Vagina (tissue), 2 donors: ENCODE measurements at regions not wholly inside any gene's neighbourhood (a gene's known extent, or its start where the extent isn't known, plus 50 kb on each side); places are given as distances from the start of the nearest gene placed in this dataset.

Source experiments
- DNase-seq, 2 donors: peaks; one replicate each; pipeline ENCODE4 v3.0.0-alpha.2; 2017; ENCODE audit errors: extremely low spot score in 2 of 2
- H3K27ac ChIP-seq: fragments of 200-600 bp; sonication (generic); one replicate; pipeline ENCODE4 v1.5.1; 2019
- H3K27me3 ChIP-seq: fragments of 200-600 bp; sonication (generic); one replicate; pipeline ENCODE4 v1.5.1; 2019
- H3K36me3 ChIP-seq, 2 donors: fragments of 200-600 bp; sonication (generic); one replicate each; pipeline ENCODE4 v1.5.1; 2017 to 2019
- H3K4me1 ChIP-seq: fragments of 200-600 bp; sonication (generic); one replicate; pipeline ENCODE4 v1.5.1; 2019
- H3K4me3 ChIP-seq, 2 donors: fragments of 200-600 bp; sonication (generic); 1 replicate in 1 of 2; 2 replicates in 1 of 2; pipeline ENCODE4 v1.5.1; 2016 to 2019
- H3K9me3 ChIP-seq: fragments of 200-600 bp; sonication (generic); one replicate; pipeline ENCODE4 v1.5.1; 2019
- CTCF ChIP-seq, 3 experiments: fragments of 450-650 bp in 2 of 3; fragments of 200-600 bp in 1 of 3; sonication (generic) in 1 of 3; IDR thresholded peaks; one replicate each; pipeline ENCODE4 v1.5.1; 2017 to 2019; ENCODE audit warnings: antibody characterized with exemption in 3 of 3, mild to moderate bottlenecking in 2 of 3, moderate library complexity in 2 of 3
- POLR2A ChIP-seq, 2 donors: fragments of 450-650 bp; IDR thresholded peaks; one replicate each; pipeline ENCODE4 v1.6.1; 2017; ENCODE audit warnings: antibody characterized with exemption in 2 of 2, mild to moderate bottlenecking in 2 of 2, moderate library complexity in 2 of 2
- POLR2AphosphoS5 ChIP-seq, 2 donors: sonication (generic); formaldehyde crosslinking; IDR thresholded peaks; one replicate each; pipeline ENCODE4 v1.9.0; 2017; ENCODE audit warnings: antibody characterized with exemption in 2 of 2, mild to moderate bottlenecking in 2 of 2, low read depth in 1 of 2; ENCODE audit not compliant: insufficient read depth in 1 of 2
- intact Hi-C: fragments of 100-400 bp; cut with DNase I; formaldehyde crosslinking; loops from one replicate; pipeline ENCODE4 v1.15.1; 2023

DNA sequence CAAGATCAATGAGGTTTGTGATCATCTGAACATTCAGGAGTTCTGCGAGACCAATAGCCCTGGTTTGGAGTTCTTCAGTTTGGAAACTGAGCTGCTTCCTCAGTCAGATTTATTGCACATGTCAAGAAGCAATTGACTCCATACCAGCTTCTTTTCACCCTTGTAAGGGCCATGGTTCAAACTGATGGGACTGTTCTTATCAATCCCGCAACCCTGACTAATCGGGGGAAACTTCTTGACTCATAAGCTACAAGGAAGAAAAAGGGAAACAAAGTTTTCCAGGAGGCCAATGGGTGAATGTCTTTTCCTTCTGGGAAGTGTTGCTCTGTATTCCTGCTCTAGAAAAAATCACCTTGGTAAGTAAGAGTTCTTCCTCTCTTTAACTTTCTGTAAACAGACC is 187.9 kb downstream of the MIS18A start:
- Histone ChIP-seq H3K27me3 (no peaks in the 10 kb centered on the region), H3K4me3 (no peak overlapping the region), H3K36me3 (no peaks in the 10 kb centered on the region), H3K9me3 (no peaks in the 10 kb centered on the region), H3K27ac (no peak overlapping the region), H3K4me1 (no peaks in the 10 kb centered on the region)
- intact Hi-C loops = no loop called here
- peak in 1 of 2 donors; percentile 4 for DNase-seq
- TF ChIP-seq CTCF (IDR thresholded peaks at IDR 0.05) (no peak), POLR2AphosphoS5 (IDR thresholded peaks at IDR 0.05; ENCODE audit: insufficient read depth in 1 of 2, low read depth in 1 of 2) (no peak), POLR2A (IDR thresholded peaks at IDR 0.05) (no peak)

DNA sequence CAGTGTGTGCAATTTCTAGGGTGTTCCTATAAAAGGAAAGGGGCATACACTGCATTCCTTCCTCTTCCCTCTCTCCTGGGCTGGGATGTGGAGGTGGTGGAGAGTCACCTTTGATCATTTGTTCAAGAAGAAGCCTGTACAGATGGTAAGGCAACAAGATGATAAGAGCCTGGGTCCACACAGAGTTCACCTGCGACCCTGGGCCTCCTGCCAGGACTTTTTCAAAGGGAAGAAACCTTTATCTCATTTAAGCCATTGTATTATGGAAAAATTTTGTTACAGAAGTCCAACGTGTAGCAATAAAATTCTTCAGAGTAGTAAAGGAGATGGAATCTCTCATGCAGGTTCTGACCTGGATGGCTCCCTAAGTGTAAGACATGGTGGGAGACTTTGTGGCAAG is 189.1 kb downstream of the MIS18A start:
- intact Hi-C loops = no loop called here
- no peak for DNase-seq
- TF ChIP-seq CTCF (IDR thresholded peaks at IDR 0.05) = no peak
- no peak for TF ChIP-seq POLR2AphosphoS5 (IDR thresholded peaks at IDR 0.05; ENCODE audit: insufficient read depth in 1 of 2, low read depth in 1 of 2)
- no peak for TF ChIP-seq POLR2A (IDR thresholded peaks at IDR 0.05)
- H3K4me1 ChIP-seq = no peaks in the 10 kb centered on the region
- no peak overlapping the region for H3K27ac ChIP-seq
- H3K9me3 ChIP-seq = no peaks in the 10 kb centered on the region
- H3K27me3 ChIP-seq = no peaks in the 10 kb centered on the region
- no peaks in the 10 kb centered on the region for H3K36me3 ChIP-seq
- no peak overlapping the region for H3K4me3 ChIP-seq

- DNase-seq = peak in 1 of 2 donors; percentile 3
- intact Hi-C loops = no loop called here
- Histone ChIP-seq H3K9me3 (no peaks in the 10 kb centered on the region), H3K4me1 (no peaks in the 10 kb centered on the region), H3K27ac (no peak overlapping the region), H3K27me3 (no peaks in the 10 kb centered on the region), H3K36me3 (no peaks in the 10 kb centered on the region), H3K4me3 (no peak overlapping the region)
- TF ChIP-seq CTCF (IDR thresholded peaks at IDR 0.05) = no peak
- no peak for TF ChIP-seq POLR2AphosphoS5 (IDR thresholded peaks at IDR 0.05; ENCODE audit: insufficient read depth in 1 of 2, low read depth in 1 of 2)
- no peak for TF ChIP-seq POLR2A (IDR thresholded peaks at IDR 0.05)
These were observed 190.4 kb downstream of the MIS18A start for GRCh38 chr21:32088471-32088870.

DNA sequence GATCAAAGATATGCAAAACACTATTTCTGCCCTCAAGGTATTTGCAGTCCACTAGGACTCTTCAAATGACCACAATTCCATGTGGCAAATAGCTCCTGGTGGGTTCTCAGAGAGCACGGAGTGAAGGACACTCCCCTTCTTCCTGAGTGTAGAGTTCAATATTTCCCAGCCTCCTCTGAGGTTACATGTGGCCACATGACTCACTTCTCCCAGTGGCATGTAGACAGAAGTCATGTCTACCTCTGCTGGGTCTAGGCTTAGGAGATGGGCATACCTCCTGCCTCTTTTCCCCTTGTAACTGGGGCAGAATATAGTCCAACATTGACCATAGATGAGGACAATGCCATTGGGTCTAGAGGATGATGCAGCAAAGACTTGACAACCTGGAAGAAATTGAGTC is 191.4 kb downstream of the MIS18A start:
- H3K36me3 ChIP-seq = no peaks in the 10 kb centered on the region
- no peaks in the 10 kb centered on the region for H3K9me3 ChIP-seq
- intact Hi-C loops = no loop called here

GRCh38 chr21:32083197-32083596 is 195.7 kb downstream of the MIS18A start:
- Histone ChIP-seq H3K27me3 (no peaks in the 10 kb centered on the region), H3K4me1 (no peaks in the 10 kb centered on the region), H3K4me3 (no peak overlapping the region), H3K36me3 (no peaks in the 10 kb centered on the region), H3K27ac (no peak overlapping the region), H3K9me3 (no peaks in the 10 kb centered on the region)
- intact Hi-C loops = no loop called here
- no peak for TF ChIP-seq CTCF (IDR thresholded peaks at IDR 0.05)
- DNase-seq = no peak

More for the DNA sequence above, 191.4 kb downstream of the MIS18A start:
- TF ChIP-seq POLR2AphosphoS5 (IDR thresholded peaks at IDR 0.05; ENCODE audit: insufficient read depth in 1 of 2, low read depth in 1 of 2) (no peak), CTCF (IDR thresholded peaks at IDR 0.05) (no peak), POLR2A (IDR thresholded peaks at IDR 0.05) (no peak)
- Histone ChIP-seq H3K27me3 (no peaks in the 10 kb centered on the region), H3K4me1 (no peaks in the 10 kb centered on the region), H3K4me3 (no peak overlapping the region), H3K27ac (no peak overlapping the region)
- no peak for DNase-seq
